ENCODE measurements at regions not wholly inside any gene's neighbourhood (a gene's known extent, or its start where the extent isn't known, plus 50 kb on each side); places are given as distances from the start of the nearest gene placed in this dataset.

DNA sequence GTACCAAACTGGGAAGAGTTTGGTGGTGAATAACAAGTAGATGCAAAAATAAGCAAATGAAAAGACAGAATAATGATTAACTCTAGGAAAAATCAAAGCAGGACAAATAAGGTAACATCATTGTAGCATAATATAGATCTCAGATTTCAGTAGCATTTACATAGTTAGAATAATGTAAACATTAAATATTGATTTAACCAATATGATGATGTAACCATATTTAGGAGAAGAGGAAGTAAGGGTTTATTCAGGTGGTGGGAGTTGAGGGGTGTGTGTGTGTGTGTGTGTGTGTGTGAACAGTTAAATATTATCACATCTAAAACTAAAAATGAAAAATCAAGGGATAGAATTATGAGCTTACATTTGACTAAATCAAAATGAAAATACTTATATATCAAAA lies 143.4 kb downstream of the NPR3 start:
- no peak overlapping the region for H3K27ac ChIP-seq (ENCODE audit: insufficient read depth, low read depth, low read length)
- no TSS peak for BruUV-seq (replicated peaks)
- H3K27me3 ChIP-seq (ENCODE audit: control insufficient read depth in 2 of 2, insufficient read depth in 2 of 2, low read length in 2 of 2): no peaks in the 10 kb centered on the region
- dilution Hi-C loops (cut with MboI; ENCODE audit: extremely low pct_ligation_motif_present, low sequenced_read_pairs): no loop called here
- no peak for FAIRE-seq
- H3K4me2 ChIP-seq (ENCODE audit: insufficient read depth, low read length): no peak overlapping the region
- no peaks in the 10 kb centered on the region for H3K4me1 ChIP-seq (ENCODE audit: control insufficient read depth, extremely low read depth, insufficient read depth, low read length)
- no peaks in the 10 kb centered on the region for H3K9me1 ChIP-seq (replicated peaks; ENCODE audit: control insufficient read depth, extremely low read depth, insufficient read depth, low read length)
- no peak overlapping the region for H3K9ac ChIP-seq (replicated peaks; ENCODE audit: extremely low read depth, insufficient read depth, low read length)
- CTCF ChIA-PET: no interaction called here
- DNase-seq (ENCODE audit: low read depth, low spot score): no peak
- no peak overlapping the region for H2AFZ ChIP-seq (ENCODE audit: low read depth, low read length)
- TF ChIP-seq POLR2AphosphoS5 (IDR thresholded peaks at IDR 0.05; ENCODE audit: insufficient read depth, low read depth, low read length) (no peak), FOS (IDR thresholded peaks at IDR 0.05; ENCODE audit: borderline replicate concordance, insufficient read depth, low read length) (no peak), MYC (IDR thresholded peaks at IDR 0.05; ENCODE audit: low read depth, low read length) (no peak), EZH2 (IDR thresholded peaks at IDR 0.05; ENCODE audit: borderline replicate concordance, low read depth, low read length, severe bottlenecking) (no peak), GATA2 (IDR thresholded peaks at IDR 0.05; ENCODE audit: insufficient read depth, insufficient read length, low read depth, low read length) (no peak), POLR2A (IDR thresholded peaks at IDR 0.05; ENCODE audit: low read depth, low read length) (no peak), JUN (IDR thresholded peaks at IDR 0.05; ENCODE audit: borderline replicate concordance, insufficient read depth, insufficient read length, low read depth) (no peak)
- TF ChIP-seq, protein P1, sequence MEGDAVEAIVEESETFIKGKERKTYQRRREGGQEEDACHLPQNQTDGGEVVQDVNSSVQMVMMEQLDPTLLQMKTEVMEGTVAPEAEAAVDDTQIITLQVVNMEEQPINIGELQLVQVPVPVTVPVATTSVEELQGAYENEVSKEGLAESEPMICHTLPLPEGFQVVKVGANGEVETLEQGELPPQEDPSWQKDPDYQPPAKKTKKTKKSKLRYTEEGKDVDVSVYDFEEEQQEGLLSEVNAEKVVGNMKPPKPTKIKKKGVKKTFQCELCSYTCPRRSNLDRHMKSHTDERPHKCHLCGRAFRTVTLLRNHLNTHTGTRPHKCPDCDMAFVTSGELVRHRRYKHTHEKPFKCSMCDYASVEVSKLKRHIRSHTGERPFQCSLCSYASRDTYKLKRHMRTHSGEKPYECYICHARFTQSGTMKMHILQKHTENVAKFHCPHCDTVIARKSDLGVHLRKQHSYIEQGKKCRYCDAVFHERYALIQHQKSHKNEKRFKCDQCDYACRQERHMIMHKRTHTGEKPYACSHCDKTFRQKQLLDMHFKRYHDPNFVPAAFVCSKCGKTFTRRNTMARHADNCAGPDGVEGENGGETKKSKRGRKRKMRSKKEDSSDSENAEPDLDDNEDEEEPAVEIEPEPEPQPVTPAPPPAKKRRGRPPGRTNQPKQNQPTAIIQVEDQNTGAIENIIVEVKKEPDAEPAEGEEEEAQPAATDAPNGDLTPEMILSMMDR (IDR thresholded peaks at IDR 0.05; ENCODE audit: extremely low read depth in 1 of 2, insufficient read depth in 1 of 2, low read depth in 1 of 2, low read length in 2 of 2): no peak
- TF ChIP-seq, protein P2, sequence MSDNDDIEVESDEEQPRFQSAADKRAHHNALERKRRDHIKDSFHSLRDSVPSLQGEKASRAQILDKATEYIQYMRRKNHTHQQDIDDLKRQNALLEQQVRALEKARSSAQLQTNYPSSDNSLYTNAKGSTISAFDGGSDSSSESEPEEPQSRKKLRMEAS (IDR thresholded peaks at IDR 0.05; ENCODE audit: insufficient read depth, insufficient read length): no peak
- POLR2A ChIA-PET: no interaction called here
- intact Hi-C loops (cut with micrococcal nuclease): no loop called here
- no peak overlapping the region for H3K4me3 ChIP-seq (replicated peaks in 1 of 3; ENCODE audit: insufficient read depth in 1 of 3, low read depth in 1 of 3, low read length in 3 of 3)
- H3K79me2 ChIP-seq (ENCODE audit: control insufficient read depth, insufficient read depth, low read length): no peaks in the 10 kb centered on the region
- H3K9me3 ChIP-seq (replicated peaks; ENCODE audit: control insufficient read depth, insufficient read depth, low read length): no peaks in the 10 kb centered on the region
- no peaks in the 10 kb centered on the region for H3K36me3 ChIP-seq (ENCODE audit: control insufficient read depth in 2 of 2, extremely low read depth in 1 of 2, insufficient read depth in 2 of 2, low read length in 2 of 2)
- no peaks in the 10 kb centered on the region for H4K20me1 ChIP-seq (replicated peaks; ENCODE audit: control insufficient read depth, extremely low read depth, insufficient read depth, low read length)

Measured in endothelial cell of umbilical vein (primary cell).